Hepatocyte (in vitro differentiated cells): ENCODE measurements at regions not wholly inside any gene's neighbourhood (a gene's known extent, or its start where the extent isn't known, plus 50 kb on each side); places are given as distances from the start of the nearest gene placed in this dataset.

Experiments
- CTCF ChIP-seq: fragments of 200-600 bp; sonication (generic); IDR thresholded peaks from 2 replicates; pipeline ENCODE4 v1.5.1; 2016; ENCODE audit warnings: antibody characterized with exemption, mild to moderate bottlenecking; ENCODE audit not compliant: poor library complexity
- EZH2 ChIP-seq: fragments of 200-600 bp; sonication (generic); IDR thresholded peaks from 2 replicates; pipeline ENCODE4 v1.6.1; 2016; ENCODE audit warnings: antibody characterized with exemption, mild to moderate bottlenecking, borderline replicate concordance
- EZH2phosphoT487 ChIP-seq: fragments of 200-600 bp; sonication (generic); IDR thresholded peaks from one replicate; pipeline ENCODE4 v1.6.1; 2018; ENCODE audit warnings: antibody characterized with exemption, mild to moderate bottlenecking, low read depth, moderate library complexity; ENCODE audit not compliant: unreplicated experiment, severe bottlenecking

DNA sequence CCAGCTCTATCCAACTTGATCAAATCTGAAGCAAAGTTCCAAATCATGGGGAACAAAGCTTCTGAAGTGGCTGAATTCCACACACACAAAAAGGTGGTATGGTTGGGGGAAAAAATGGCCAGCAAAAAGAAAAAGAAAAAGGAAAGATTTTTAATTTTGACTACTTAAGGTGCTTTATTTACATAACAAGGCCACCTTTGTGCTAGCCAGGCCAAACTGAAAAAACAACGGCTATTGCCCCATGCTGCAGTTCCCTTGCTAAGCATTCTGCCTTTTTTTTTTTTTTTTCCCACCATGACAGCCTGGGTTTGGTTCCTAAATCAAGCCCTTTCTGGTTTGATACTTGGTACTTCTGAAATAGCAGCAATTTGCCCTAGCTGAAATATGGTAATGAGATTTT lies 66.5 kb upstream of the DAZL start:
- TF ChIP-seq EZH2phosphoT487 (no peak), EZH2 (no peak), CTCF (no peak)
